HG02938 (cell line): ENCODE measurements at regions not wholly inside any gene's neighbourhood (a gene's known extent, or its start where the extent isn't known, plus 50 kb on each side); places are given as distances from the start of the nearest gene placed in this dataset.

ENCODE experiments used
- ATAC-seq: cut with Tn5 transposase; IDR thresholded peaks from one replicate; pipeline ENCODE4 v1.9.1; 2021; ENCODE audit warnings: mild to moderate bottlenecking, moderate library complexity; ENCODE audit not compliant: unreplicated experiment

GRCh38 chr14:30295980-30296379, 263.0 kb upstream of the G2E3 start:
- no peak for ATAC-seq

DNA sequence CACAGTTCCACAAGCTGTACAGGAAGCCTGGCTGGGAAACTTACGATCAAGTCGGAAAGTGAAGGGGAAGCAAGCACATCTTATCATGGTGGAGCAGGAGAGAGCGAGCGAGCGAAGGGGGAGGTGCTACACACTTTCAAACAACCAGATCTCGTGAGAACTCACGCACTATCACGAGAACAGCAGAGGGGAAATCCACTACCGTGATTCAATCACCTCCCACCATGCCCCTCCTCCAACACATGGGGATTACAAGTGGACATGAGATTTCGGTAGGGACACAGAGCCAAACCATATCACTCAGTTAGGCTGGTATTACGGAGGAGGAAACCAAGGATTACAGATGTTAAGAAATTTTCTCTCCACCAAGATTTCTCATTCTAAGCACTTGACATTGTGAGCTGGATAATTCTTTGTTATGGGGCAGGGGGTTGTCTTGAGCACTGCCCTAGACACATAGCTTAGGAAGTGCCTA, 262.0 kb upstream of the G2E3 start:
- no peak for ATAC-seq

DNA sequence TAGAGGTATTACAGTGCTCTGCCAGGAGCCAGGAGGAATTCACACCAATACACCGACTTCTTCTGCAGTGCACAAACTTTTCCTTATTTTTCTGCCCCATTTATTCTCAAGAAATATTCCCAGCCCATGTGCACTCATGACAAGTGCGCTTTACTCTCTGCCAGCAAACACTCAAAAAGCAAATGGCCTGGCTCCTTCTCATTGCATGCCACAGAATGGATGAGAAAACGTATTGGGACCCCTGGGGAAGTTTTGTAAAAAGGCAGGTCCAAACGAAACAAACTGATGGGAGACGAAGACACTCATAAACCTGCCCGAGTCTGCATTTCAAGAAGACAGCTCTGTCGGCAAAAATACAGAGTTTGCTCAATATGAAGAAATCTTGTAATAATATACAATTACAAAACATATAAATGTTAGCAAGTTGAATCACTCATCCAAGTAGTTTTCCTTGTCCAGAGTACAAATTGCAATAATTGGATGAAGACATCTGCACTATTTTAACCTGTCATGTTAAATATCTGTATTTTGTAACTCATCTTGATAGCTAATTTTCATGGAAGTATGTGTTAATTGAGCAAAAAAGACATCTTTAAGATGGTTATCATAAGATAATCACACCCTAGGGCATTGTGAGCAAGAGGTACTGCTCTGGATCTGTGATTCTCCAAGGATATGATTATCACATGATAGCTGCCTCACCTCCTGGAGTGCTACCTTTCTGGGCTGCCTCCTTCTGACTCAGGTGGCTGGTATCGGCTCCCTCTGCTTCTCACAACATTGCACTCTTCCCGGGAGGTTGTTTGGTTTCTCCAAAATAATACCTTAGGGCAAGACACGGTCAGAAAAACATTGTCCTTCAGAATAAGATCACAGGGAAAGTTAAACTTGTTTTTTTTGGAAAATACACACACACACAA, 260.8 kb upstream of the G2E3 start:
- no peak for ATAC-seq

GRCh38 chr14:30299915-30300314, 259.0 kb upstream of the G2E3 start:
- no peak for ATAC-seq

DNA sequence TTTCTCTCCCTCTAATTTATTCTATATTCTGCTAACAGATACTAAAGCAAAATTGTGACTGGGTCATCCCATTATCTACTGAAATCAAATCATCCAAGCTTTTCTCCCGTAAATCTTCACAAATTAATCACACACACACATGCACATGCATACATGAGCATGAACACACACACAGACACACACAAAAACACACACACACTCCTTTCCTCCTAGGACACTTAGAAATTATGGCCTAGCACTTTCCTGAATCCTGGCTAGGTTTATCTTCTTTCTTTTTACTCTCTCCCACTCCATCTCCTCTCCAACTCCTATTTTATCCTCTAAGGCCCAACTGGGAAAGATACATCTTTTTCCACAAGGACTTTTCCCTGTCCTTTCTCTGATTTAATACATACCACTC, 255.6 kb upstream of the G2E3 start:
- ATAC-seq = no peak

GRCh38 chr14:30305346-30305745, 253.6 kb upstream of the G2E3 start:
- ATAC-seq = no peak

DNA sequence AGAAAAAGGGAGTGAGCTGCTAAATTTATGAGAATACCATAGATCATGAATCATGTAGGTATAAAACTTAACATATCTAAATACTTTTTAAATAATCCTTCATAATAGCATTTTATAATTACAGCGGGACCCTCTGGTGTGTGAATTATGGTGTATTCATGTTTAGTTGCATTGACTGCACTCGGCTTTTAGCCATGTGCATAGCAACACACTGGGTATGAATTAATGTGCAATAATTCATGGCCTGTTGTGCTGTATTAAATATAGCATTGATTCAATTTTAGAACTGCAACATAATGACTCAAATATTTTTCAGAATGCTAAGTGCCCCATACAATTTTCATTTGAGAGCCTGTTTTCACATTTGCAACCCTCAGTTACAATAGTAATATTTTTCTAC, 249.6 kb upstream of the G2E3 start:
- no peak for ATAC-seq

DNA sequence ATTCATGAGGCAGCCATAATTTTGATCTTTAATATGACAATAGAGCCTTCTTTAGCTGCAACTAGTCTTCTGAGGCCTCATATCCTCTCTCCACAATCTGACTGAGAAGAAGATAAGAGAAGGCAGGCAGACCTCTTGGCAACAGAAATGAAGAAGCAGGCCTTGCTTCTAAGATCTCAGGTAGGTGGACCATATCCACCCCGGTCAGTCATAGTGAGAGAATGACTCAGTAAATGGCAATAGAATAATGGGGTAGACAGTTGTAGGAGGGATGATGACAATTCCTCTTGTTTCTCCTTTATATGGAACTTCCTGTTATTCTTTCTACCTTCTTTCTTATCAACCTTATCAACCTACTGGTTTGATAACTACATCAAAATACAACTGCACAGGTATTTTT, 246.7 kb upstream of the G2E3 start:
- no peak for ATAC-seq

- ATAC-seq = no peak
Observed at GRCh38 chr14:30317729-30318128, 241.2 kb upstream of the G2E3 start.

DNA sequence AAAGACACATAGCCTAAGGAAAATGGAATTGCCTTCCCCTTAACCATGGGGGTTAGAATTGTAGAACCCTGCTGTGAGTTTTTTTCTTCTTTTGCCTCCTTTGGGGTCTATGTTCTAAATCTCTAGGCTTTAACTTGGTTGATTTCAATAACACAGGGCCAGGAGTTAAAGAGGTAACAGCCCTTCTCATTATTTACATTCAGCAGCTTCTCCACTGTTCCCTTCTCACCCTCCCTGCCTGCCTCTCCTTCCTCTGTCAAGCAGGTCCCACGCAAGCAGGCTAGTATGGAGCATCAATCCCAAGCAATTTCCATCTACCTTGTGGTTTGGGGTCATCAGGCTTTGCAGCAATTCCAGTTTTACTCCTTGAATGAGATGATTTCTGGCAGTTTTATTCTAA, 236.1 kb upstream of the G2E3 start:
- no peak for ATAC-seq

DNA sequence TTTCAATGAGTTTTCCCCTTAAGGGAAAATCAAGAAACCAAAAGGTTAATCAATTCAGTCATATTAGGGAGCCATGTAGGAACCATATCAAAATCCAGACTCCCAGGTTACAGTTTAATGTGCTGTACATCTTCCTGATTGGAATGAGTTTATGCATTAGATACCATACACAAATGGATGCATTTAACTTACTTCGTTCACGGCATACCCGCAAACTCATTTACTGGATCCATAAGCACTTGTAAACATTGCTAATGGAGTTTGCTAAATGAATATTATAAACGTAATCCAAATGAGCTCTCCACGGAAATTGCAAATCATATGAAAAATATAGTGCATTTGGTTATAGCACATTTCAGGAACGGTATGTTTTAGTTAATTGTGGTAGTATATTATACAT, 228.9 kb upstream of the G2E3 start:
- ATAC-seq = no peak

DNA sequence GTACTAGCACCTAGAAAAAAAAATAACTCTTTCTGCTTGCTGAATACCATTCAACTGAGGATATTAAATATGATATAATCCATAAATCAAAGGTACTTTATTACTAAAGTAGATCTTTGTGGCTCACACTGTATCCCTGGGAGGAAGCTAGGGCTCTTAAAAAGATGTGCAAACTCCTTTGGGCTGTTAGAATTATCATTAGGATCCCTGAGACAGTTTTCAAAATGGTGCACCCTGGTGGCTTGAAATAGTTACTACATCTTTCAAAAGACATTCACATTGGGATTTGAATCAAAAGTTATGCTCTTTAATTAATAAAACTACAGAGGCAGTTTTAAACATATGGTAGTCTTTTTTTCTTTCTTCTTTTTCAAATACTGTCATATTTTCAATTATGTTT, 228.5 kb upstream of the G2E3 start:
- no peak for ATAC-seq

GRCh38 chr14:30331030-30331429, 227.9 kb upstream of the G2E3 start:
- ATAC-seq = no peak

DNA sequence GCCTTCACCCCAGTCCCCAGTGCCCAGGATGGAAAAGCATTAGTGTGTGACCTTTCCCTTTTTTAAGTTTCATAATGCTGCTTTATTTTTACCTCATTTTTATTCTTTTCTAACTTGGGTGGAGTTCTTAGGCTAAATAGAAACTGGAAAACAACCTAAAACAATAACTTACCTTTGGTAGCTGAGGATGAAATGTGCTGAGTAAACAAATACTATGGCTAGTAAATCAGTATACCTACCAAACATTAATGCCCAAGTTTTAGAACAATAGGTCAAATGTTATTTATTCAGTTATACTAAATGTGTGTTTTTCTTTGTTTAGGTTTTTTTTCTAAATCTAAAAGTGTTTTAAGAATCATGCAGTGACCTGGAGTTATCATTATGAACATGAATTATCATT, 226.6 kb upstream of the G2E3 start:
- ATAC-seq = no peak

GRCh38 chr14:30333934-30334333, 225.0 kb upstream of the G2E3 start:
- no peak for ATAC-seq

DNA sequence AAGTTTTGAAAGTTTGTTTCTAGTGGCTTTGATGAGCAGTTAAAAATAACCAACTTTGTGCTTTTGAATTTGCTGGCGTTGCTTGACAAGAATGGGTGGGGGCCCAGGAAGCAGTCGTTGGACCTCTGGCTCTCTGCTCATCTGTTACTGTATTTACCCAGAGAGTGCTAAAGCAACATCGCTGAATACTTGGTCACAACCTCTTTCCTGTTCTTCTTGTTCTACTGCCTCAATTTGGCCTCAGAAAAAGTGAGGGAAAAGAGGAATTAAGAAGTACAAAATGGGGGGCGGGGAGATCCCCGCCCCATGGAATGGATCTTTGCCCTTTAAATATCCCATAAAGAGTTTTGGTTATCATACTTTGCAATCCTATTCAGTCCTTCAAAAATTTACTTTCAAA, 221.5 kb upstream of the G2E3 start:
- ATAC-seq = no peak

DNA sequence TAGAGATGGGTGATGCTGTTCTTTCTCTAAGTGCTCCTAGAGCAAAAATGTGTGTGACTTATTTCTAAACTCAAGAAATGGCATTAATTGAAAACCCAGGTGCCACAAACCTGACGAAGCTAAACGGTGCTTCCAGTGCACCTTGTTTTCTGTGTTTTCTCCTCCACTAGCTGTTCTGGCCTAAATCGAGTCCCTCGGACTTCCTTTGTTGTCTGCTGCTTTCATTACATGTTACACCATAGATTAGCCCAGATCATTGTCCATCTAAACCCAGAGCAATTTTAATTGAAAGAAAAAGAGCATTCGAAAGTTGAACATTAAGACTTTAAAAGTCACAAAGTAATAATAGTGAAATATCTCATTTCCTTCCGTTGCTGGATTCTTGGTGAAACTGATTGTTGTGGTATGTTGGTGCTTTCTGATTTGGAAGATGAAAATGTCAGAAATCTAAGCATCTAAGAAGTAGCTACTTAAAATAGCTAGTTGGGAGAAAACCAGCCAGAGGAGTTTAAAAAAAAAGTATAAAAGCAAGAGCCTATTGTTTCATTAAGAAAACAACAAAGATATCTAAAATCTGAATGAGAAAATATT, 219.6 kb upstream of the G2E3 start:
- no peak for ATAC-seq

DNA sequence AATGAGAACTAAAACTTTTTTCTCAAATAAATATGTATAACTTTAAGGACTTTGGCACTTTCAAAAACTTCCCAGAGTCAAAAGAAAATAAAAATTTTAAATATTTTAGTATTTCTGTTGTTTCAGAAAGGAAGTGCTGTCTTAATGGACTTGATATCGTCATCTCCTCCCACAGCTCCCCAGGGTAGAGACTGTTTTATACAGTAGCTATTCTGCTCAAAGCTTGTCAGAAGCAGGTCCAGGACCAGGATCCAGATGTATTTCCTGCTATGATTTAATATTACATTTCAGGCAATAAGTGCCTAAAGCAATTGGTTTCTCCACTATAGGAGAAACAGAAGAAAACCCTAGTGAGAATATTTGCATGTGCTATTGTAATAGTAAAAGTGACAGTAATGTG, 218.5 kb upstream of the G2E3 start:
- ATAC-seq = no peak

DNA sequence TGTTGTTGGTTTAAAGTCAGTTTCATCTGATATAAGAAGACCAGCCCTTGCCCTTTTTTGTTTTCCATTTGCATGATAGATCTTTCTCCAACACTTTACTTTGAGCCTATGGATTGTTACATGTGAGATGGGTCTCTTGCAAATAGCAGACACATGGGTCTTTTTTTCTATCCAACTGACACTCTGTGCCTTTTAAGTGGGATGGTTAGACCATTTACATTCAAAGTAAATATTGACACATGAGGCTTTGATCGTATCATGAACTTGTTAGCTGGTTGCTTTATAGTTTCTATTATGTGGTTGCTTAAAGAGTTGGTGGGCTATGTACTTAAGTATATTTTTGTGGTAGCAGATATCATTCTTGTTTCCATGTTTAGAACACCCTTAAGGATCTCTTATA, 213.4 kb upstream of the G2E3 start:
- ATAC-seq = no peak

DNA sequence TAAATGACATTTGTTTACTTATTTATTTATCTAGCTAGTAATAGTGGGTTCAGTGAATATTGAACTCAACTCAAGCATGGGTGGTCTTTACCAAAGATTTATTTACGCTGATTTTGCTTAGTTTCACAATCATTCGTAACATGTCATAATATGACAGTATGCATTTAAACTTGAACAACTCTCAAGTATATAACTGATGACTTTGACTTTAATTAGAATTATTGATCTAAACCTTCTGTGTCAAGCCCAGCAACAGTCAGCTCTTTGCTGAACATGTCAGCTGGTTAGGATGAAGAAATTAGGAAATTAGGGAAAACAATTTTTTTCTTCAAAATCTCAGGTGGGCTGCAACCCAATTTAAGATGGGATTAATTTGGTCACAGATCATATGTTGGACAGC, 210.5 kb upstream of the G2E3 start:
- no peak for ATAC-seq

- ATAC-seq = no peak
Observed at GRCh38 chr14:30349520-30349919, 209.4 kb upstream of the G2E3 start.

DNA sequence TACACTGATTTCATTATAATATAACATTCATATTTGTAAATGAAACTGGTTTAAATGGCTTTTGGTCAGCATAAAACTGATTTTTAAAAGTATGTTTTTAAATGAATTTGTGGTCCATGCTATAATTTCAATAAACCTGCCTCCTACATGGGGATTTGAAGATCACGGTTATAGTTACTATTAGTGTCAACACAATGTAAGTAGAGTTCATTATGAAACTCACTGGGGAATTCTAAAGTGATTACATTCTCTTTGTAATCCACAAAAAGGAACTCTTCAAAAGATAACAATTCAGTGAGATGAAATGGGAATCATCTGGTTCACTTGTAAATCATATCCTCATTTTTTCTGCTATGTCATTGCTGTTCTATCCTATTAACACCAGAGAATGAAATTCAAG, 204.5 kb upstream of the G2E3 start:
- ATAC-seq = no peak
